Activated CD4-positive, alpha-beta T cell treated with anti-CD3 and anti-CD28 coated beads for 36 hours (primary cell): ENCODE measurements at regions not wholly inside any gene's neighbourhood (a gene's known extent, or its start where the extent isn't known, plus 50 kb on each side); places are given as distances from the start of the nearest gene placed in this dataset.
A peak's percentile ranks its signal among the peaks of the same experiment; 100 is the strongest.

ENCODE experiments used
- ATAC-seq: fragments of 200-7000 bp; cut with Tn5 transposase; one replicate; pipeline ENCODE4 v1.10.0; 2021; ENCODE audit warnings: mild to moderate bottlenecking, moderate library complexity
- CTCF ChIA-PET: fragments of 350-600 bp; sonication (Branson Sonifier 250); formaldehyde crosslinking; loops from one replicate; lab custom pipeline; 2021; ENCODE audit warnings: antibody characterized with exemption; lab: Charles Lee
- POLR2A ChIA-PET: fragments of 350-600 bp; sonication (Branson Sonifier 250); formaldehyde crosslinking; loops from one replicate; lab custom pipeline; 2021; ENCODE audit warnings: antibody characterized with exemption, inconsistent platforms; lab: Charles Lee
- DNase-seq: peaks from one replicate; pipeline ENCODE4 v3.0.0-alpha.2; 2020
- H3K27ac Mint-ChIP-seq: one replicate; pipeline ENCODE4 v1.8.0; 2021; ENCODE audit warnings: mixed read lengths
- H3K27me3 Mint-ChIP-seq: one replicate; pipeline ENCODE4 v1.8.0; 2021; ENCODE audit warnings: mixed read lengths
- H3K36me3 Mint-ChIP-seq: one replicate; pipeline ENCODE4 v1.8.0; 2021; ENCODE audit warnings: low read depth, mixed read lengths
- H3K4me1 Mint-ChIP-seq: one replicate; pipeline ENCODE4 v1.8.0; 2021; ENCODE audit warnings: mixed read lengths
- H3K4me3 Mint-ChIP-seq: one replicate; pipeline ENCODE4 v1.8.0; 2021; ENCODE audit warnings: mild to moderate bottlenecking, moderate library complexity, mixed read lengths
- H3K9me3 Mint-ChIP-seq: one replicate; pipeline ENCODE4 v1.8.0; 2021; ENCODE audit warnings: low read depth, mixed read lengths
- intact Hi-C, 2 experiments: fragments of 100-400 bp; cut with DNase I in 1 of 2; cut with micrococcal nuclease in 1 of 2; formaldehyde crosslinking; loops; one replicate each; pipeline versions ENCODE4 v1.14.2 to v1.15.1; 2022 to 2024; cut with DNase I, micrococcal nuclease

- Mint-ChIP-seq H3K9me3 (no peaks in the 10 kb centered on the region), H3K36me3 (no peaks in the 10 kb centered on the region), H3K27ac (no peak overlapping the region), H3K4me1 (no peaks in the 10 kb centered on the region), H3K27me3 (no peaks in the 10 kb centered on the region), H3K4me3 (no peak overlapping the region)
- intact Hi-C loops: no loop called here
- POLR2A ChIA-PET: interaction anchor here (0.6 kb wide), 1 partner anchor 602 kb away, joined by 3 read pairs; no protein-coding TSS in a partner anchor
- no peak for ATAC-seq
- no peak for DNase-seq
- CTCF ChIA-PET: interaction anchor here (0.9 to 1.0 kb wide), 2 partner anchors 73 to 440 kb away, joined by 3 read pairs; partner anchors contain the start of gene MYLIP
Measured at GRCh38 chr6:16056263-16056870, 72.5 kb upstream of the MYLIP start.

DNA sequence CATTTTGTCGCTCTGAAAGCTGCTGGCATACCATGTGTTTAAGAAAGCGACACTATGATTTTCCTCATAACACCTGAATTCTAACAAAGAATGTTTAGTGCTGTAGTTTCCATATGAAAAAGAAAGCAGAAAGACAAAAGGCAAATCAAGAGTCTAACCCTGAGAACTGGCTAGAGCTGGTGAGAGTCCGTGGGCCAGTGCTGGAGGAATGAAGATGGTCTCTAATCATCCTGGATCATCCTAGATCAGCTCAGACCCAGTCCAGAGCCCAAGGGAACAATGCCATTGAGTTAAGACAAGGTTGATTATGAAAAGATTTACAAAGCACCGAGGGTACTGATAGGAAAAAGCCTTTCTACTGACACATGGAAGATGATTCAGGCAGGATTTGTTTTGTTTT is 73.0 kb upstream of the MYLIP start:
- Mint-ChIP-seq H3K4me1 (no peaks in the 10 kb centered on the region), H3K27ac (no peak overlapping the region), H3K9me3 (no peaks in the 10 kb centered on the region), H3K36me3 (no peaks in the 10 kb centered on the region), H3K27me3 (no peaks in the 10 kb centered on the region), H3K4me3 (no peak overlapping the region)
- intact Hi-C loops: no loop called here
- DNase-seq (no peak), ATAC-seq (no peak)
- ChIA-PET POLR2A (no interaction called here), CTCF (interaction anchor here (0.7 to 0.9 kb wide), 2 partner anchors 143 to 440 kb away, joined by 3 to 4 read pairs; no protein-coding TSS in a partner anchor)

GRCh38 chr6:16049168-16049567 is 79.7 kb upstream of the MYLIP start:
- CTCF ChIA-PET: no interaction called here
- Mint-ChIP-seq H3K4me3 (no peak overlapping the region), H3K36me3 (no peaks in the 10 kb centered on the region), H3K27me3 (no peaks in the 10 kb centered on the region), H3K27ac (peak overlapping the region; percentile 5), H3K4me1 (no peaks in the 10 kb centered on the region), H3K9me3 (no peaks in the 10 kb centered on the region)
- intact Hi-C loops: no loop called here
- no peak for DNase-seq
- ATAC-seq: no peak
- POLR2A ChIA-PET: no interaction called here

DNA sequence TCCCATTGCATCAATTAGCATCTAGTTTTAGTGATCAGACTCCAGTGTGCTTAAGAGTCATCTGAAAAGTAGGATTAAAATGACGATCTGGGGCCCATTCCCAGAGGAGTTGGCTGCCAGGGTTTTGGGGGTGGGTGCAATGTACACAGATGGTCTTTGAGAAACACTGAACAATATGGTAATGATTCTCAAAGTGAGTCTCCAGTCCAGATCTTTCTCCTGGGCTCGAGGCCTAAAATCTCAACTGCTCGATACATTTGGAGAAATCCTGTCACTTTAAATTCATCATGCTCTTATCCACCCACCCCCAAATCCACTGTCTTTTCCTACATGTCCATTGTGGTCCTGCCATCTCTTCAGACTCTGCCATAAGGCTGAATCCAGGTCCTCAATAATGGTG is 80.7 kb upstream of the MYLIP start:
- H3K4me3 Mint-ChIP-seq: no peak overlapping the region
- intact Hi-C loops: no loop called here
- no peak overlapping the region for H3K27ac Mint-ChIP-seq
- H3K9me3 Mint-ChIP-seq: no peaks in the 10 kb centered on the region
- ChIA-PET CTCF (no interaction called here), POLR2A (interaction anchor here (0.6 kb wide), 1 partner anchor 748 kb away, joined by 3 read pairs; no protein-coding TSS in a partner anchor)
- no peaks in the 10 kb centered on the region for H3K36me3 Mint-ChIP-seq
- ATAC-seq (no peak), DNase-seq (no peak)
- no peaks in the 10 kb centered on the region for H3K27me3 Mint-ChIP-seq
- H3K4me1 Mint-ChIP-seq: no peaks in the 10 kb centered on the region

DNA sequence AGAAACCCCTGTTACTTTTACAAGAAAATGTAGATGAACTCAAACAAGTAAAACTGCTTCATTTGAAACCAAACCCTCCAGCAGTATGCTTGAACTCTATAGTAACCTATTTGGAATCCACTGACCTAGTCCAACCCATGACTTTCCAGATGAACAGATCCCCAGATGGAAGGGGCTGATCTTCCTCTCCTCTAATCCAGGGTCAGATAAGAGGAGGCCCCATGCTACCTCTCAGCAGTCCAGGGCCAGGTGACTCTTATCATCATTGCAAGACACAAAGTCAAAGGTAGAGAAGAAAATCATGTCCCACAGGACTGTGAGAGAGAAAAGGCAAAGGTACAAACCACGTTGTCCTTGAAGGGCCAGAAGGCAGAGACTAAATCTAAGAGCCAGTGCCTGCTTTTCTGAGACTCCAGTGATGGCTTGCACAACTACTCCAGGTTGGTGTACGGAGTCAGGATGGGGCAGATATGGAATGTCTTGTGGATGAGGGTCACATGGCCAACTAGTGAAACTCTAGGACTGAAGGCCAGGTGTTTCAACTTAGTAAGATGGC is 81.4 kb upstream of the MYLIP start:
- no peak overlapping the region for H3K27ac Mint-ChIP-seq
- ChIA-PET CTCF (no interaction called here), POLR2A (no interaction called here)
- H3K9me3 Mint-ChIP-seq: no peaks in the 10 kb centered on the region
- no peaks in the 10 kb centered on the region for H3K4me1 Mint-ChIP-seq
- intact Hi-C loops: no loop called here
- H3K4me3 Mint-ChIP-seq: no peak overlapping the region
- no peaks in the 10 kb centered on the region for H3K27me3 Mint-ChIP-seq
- no peak for DNase-seq
- no peaks in the 10 kb centered on the region for H3K36me3 Mint-ChIP-seq
- no peak for ATAC-seq

GRCh38 chr6:16045238-16045637 is 83.6 kb upstream of the MYLIP start:
- DNase-seq (no peak), ATAC-seq (no peak)
- CTCF ChIA-PET: interaction anchor here (1.9 kb wide), 1 partner anchor 13 kb away, joined by 5 read pairs; no protein-coding TSS in a partner anchor
- H3K27ac Mint-ChIP-seq: no peak overlapping the region
- intact Hi-C loops: no loop called here
- POLR2A ChIA-PET: no interaction called here
- no peaks in the 10 kb centered on the region for H3K27me3 Mint-ChIP-seq
- no peaks in the 10 kb centered on the region for H3K36me3 Mint-ChIP-seq
- H3K4me1 Mint-ChIP-seq: peaks cover 6% of the 10 kb centered on the region
- H3K4me3 Mint-ChIP-seq: no peak overlapping the region
- H3K9me3 Mint-ChIP-seq: no peaks in the 10 kb centered on the region

GRCh38 chr6:16044211-16044643 is 84.7 kb upstream of the MYLIP start:
- Mint-ChIP-seq H3K27me3 (no peaks in the 10 kb centered on the region), H3K27ac (no peak overlapping the region), H3K4me1 (peaks cover 6% of the 10 kb centered on the region), H3K4me3 (no peak overlapping the region), H3K9me3 (peaks cover 2% of the 10 kb centered on the region), H3K36me3 (no peaks in the 10 kb centered on the region)
- ChIA-PET POLR2A (no interaction called here), CTCF (interaction anchor here (1.9 kb wide), 1 partner anchor 12 kb away, joined by 5 read pairs; no protein-coding TSS in a partner anchor)
- DNase-seq (no peak), ATAC-seq (no peak)
- intact Hi-C loops: no loop called here

DNA sequence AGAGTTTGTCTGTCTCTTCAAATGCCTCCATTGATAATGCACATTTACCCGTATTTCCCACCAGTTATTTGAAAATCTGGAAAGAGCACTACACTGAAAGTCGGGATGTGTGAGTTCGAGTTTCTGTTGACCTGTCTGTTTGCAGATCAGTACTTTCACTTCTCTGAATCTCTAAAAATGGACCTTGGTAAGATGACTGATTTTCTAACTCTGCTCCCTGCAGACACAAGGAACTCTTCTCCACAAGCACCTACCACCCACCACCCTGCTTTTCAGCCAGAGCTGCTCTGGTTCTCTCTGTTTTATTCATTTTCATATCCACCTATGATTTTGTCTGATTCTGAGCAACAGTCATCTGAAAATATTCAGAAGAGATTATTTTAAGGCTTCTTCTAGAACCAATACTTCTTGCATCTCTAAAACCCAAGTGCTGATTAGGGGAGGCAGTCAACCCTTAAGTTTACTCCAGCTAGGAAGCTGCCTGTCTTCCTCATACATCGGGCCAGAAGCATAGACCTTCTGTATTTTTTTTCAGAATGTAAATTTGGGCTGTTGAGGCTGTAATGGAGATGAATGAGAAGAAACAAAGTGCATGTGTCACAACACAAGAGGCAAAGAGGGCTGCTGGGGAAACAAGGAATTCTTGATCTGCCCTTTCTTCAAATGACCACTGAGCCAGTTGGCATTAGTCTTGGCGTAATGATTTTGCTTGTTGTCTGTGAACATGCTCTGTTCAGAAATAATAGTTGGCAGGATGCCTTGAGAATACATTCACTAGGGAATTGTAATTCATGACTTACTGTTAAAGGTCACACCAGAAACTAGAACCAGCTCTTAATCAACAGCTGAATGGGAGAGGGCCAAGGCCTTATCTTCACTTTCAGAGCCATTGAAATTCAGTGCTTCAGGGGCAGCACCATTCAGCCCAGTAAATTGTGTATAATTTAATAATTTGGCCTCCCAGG is 85.4 kb upstream of the MYLIP start:
- no peak overlapping the region for H3K4me3 Mint-ChIP-seq
- POLR2A ChIA-PET: no interaction called here

GRCh38 chr6:16042751-16043150 is 86.1 kb upstream of the MYLIP start:
- Mint-ChIP-seq H3K27me3 (no peaks in the 10 kb centered on the region), H3K9me3 (peaks cover 2% of the 10 kb centered on the region), H3K36me3 (no peaks in the 10 kb centered on the region), H3K4me3 (no peak overlapping the region), H3K4me1 (peaks cover 6% of the 10 kb centered on the region), H3K27ac (no peak overlapping the region)
- CTCF ChIA-PET: interaction anchor here (0.6 kb wide), 1 partner anchor 17 kb away, joined by 3 read pairs; no protein-coding TSS in a partner anchor
- DNase-seq: no peak
- intact Hi-C loops: no loop called here
- POLR2A ChIA-PET: no interaction called here
- ATAC-seq: no peak

More for the DNA sequence above, 85.4 kb upstream of the MYLIP start:
- Mint-ChIP-seq H3K4me1 (peaks cover 6% of the 10 kb centered on the region), H3K27me3 (no peaks in the 10 kb centered on the region), H3K27ac (no peak overlapping the region), H3K36me3 (no peaks in the 10 kb centered on the region), H3K9me3 (peaks cover 2% of the 10 kb centered on the region)
- CTCF ChIA-PET: interaction anchor here (0.6 to 1.9 kb wide), 2 partner anchors 11 to 16 kb away, joined by 3 to 5 read pairs; no protein-coding TSS in a partner anchor
- DNase-seq: no peak
- intact Hi-C loops: no loop called here
- no peak for ATAC-seq

DNA sequence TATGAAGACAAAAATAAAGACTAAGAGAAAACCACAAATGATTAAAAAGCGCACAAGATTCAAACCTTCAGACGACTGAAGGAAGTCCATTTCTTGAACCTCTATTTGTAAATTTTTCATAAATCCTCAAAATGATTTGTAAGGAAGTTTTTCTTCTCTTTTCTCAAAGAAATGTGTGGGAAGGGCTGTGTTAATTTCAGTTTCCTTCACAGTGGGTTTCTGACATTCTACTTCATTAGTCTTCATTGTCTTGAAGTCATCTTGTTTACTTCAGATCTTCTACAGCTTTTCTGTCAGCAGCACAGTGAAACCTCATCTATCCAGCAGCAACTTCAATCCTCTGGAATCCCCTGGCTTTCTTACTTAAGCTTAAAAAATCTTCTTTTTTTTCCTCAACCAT is 87.6 kb upstream of the MYLIP start:
- CTCF ChIA-PET: interaction anchor here (0.6 kb wide), 1 partner anchor 1804 kb away, joined by 5 read pairs; no protein-coding TSS in a partner anchor

GRCh38 chr6:16040628-16040974 is 88.3 kb upstream of the MYLIP start:
- Mint-ChIP-seq H3K4me3 (no peak overlapping the region), H3K4me1 (peaks cover 6% of the 10 kb centered on the region), H3K9me3 (peaks cover 2% of the 10 kb centered on the region), H3K27me3 (no peaks in the 10 kb centered on the region), H3K36me3 (no peaks in the 10 kb centered on the region), H3K27ac (no peak overlapping the region)
- DNase-seq (no peak), ATAC-seq (no peak)
- intact Hi-C loops: no loop called here
- CTCF ChIA-PET: no interaction called here
- POLR2A ChIA-PET: no interaction called here

More for the DNA sequence above, 87.6 kb upstream of the MYLIP start:
- intact Hi-C loops: no loop called here
- DNase-seq (no peak), ATAC-seq (no peak)
- no peak overlapping the region for H3K27ac Mint-ChIP-seq
- no peaks in the 10 kb centered on the region for H3K36me3 Mint-ChIP-seq
- no peak overlapping the region for H3K4me3 Mint-ChIP-seq
- peaks cover 2% of the 10 kb centered on the region for H3K9me3 Mint-ChIP-seq
- peaks cover 6% of the 10 kb centered on the region for H3K4me1 Mint-ChIP-seq
- POLR2A ChIA-PET: interaction anchor here (0.6 to 0.7 kb wide), 2 partner anchors 12 to 265 kb away, joined by 3 to 5 read pairs; no protein-coding TSS in a partner anchor
- H3K27me3 Mint-ChIP-seq: no peaks in the 10 kb centered on the region
